Brain microvascular endothelial cell (primary cell): ENCODE measurements at regions not wholly inside any gene's neighbourhood (a gene's known extent, or its start where the extent isn't known, plus 50 kb on each side); places are given as distances from the start of the nearest gene placed in this dataset.
"Not testable (repeated sequence)": the region's sequence is repeated elsewhere in the genome, so short reads cannot be mapped to it uniquely, and the experiment has no call there.

Source experiments
- DNase-seq: peaks from one replicate; pipeline ENCODE4 v3.0.0-alpha.2; 2020
- H3K27ac ChIP-seq: fragments of 250-450 bp; sonication (Bioruptor Pico); 2 replicates; pipeline ENCODE4 v1.5.1; 2020; ENCODE audit warnings: mild to moderate bottlenecking, moderate library complexity
- H3K27me3 ChIP-seq: fragments of 250-450 bp; sonication (Bioruptor Pico); replicated peaks from 2 replicates; pipeline ENCODE4 v1.5.1; 2020; ENCODE audit warnings: mild to moderate bottlenecking
- H3K36me3 ChIP-seq: fragments of 250-450 bp; sonication (Bioruptor Pico); replicated peaks from 2 replicates; pipeline ENCODE4 v1.5.1; 2020; ENCODE audit warnings: mild to moderate bottlenecking
- H3K4me3 ChIP-seq: 2 replicates; pipeline ENCODE4 v1.5.1; 2011; ENCODE audit warnings: low read depth, mild to moderate bottlenecking, control low read depth, low read length, moderate library complexity
- CTCF ChIP-seq: IDR thresholded peaks from 2 replicates; pipeline ENCODE4 v1.5.1; 2011; ENCODE audit warnings: low read depth, mild to moderate bottlenecking, moderate library complexity, low read length, control low read depth, inconsistent platforms; ENCODE audit errors: missing control alignments
- in situ Hi-C: cut with HindIII; loops from 2 replicates; pipeline ENCODE4 v1.10.0; 2017; ENCODE audit warnings: low sequenced_read_pairs, low pct_ligation_motif_present

- no peak for DNase-seq
- Histone ChIP-seq H3K36me3 (no peaks in the 10 kb centered on the region), H3K4me3 (no peak overlapping the region), H3K27me3 (no peaks in the 10 kb centered on the region), H3K27ac (no peak overlapping the region)
- no peak for TF ChIP-seq CTCF
- in situ Hi-C loops, result no loop called here
These were observed 137.9 kb downstream of the PCDH20 start for GRCh38 chr13:61277586-61278276.

- DNase-seq, result no peak
- H3K27ac ChIP-seq, result no peak overlapping the region
- H3K36me3 ChIP-seq, result no peaks in the 10 kb centered on the region
- no peaks in the 10 kb centered on the region for H3K27me3 ChIP-seq
- no peak for TF ChIP-seq CTCF
- in situ Hi-C loops, result no loop called here
- no peak overlapping the region for H3K4me3 ChIP-seq
These were observed 138.6 kb downstream of the PCDH20 start for GRCh38 chr13:61277088-61277487.

GRCh38 chr13:61276401-61276800, 139.2 kb downstream of the PCDH20 start:
- no peaks in the 10 kb centered on the region for H3K36me3 ChIP-seq
- no peak for TF ChIP-seq CTCF
- H3K27me3 ChIP-seq, result no peaks in the 10 kb centered on the region
- no peak for DNase-seq
- no peak overlapping the region for H3K4me3 ChIP-seq
- in situ Hi-C loops, result no loop called here
- H3K27ac ChIP-seq, result no peak overlapping the region

- no peak for TF ChIP-seq CTCF
- in situ Hi-C loops, result no loop called here
- Histone ChIP-seq H3K4me3 (no peak overlapping the region), H3K27me3 (no peaks in the 10 kb centered on the region), H3K27ac (no peak overlapping the region), H3K36me3 (no peaks in the 10 kb centered on the region)
- DNase-seq, result no peak
These were observed 139.9 kb downstream of the PCDH20 start for GRCh38 chr13:61275736-61276135.

GRCh38 chr13:61275251-61275650, 140.4 kb downstream of the PCDH20 start:
- Histone ChIP-seq H3K27ac (no peak overlapping the region), H3K27me3 (no peaks in the 10 kb centered on the region), H3K4me3 (no peak overlapping the region), H3K36me3 (no peaks in the 10 kb centered on the region)
- no peak for TF ChIP-seq CTCF
- no peak for DNase-seq
- in situ Hi-C loops, result no loop called here

GRCh38 chr13:61266896-61267295, 148.8 kb downstream of the PCDH20 start:
- H3K27ac ChIP-seq, H3K4me3 ChIP-seq, H3K27me3 ChIP-seq, H3K36me3 ChIP-seq, DNase-seq, in situ Hi-C loops: not testable (repeated sequence)
